ENCODE measurements at regions not wholly inside any gene's neighbourhood (a gene's known extent, or its start where the extent isn't known, plus 50 kb on each side); places are given as distances from the start of the nearest gene placed in this dataset.

GRCh38 chr2:180647221-180647620, 333.2 kb upstream of the UBE2E3 start:
- no peaks in the 10 kb centered on the region for H3K9me3 ChIP-seq
- H3K27ac ChIP-seq = no peak overlapping the region
- no peak overlapping the region for H3K4me3 ChIP-seq
- no peak for DNase-seq
- no peaks in the 10 kb centered on the region for H3K27me3 ChIP-seq
- intact Hi-C loops (cut with DNase I) = no loop called here
- no peaks in the 10 kb centered on the region for H3K36me3 ChIP-seq
- TF ChIP-seq CTCF (IDR thresholded peaks at IDR 0.05) (no peak), EP300 (IDR thresholded peaks at IDR 0.05) (no peak), POLR2A (IDR thresholded peaks at IDR 0.05) (no peak)
- H3K4me1 ChIP-seq (ENCODE audit: insufficient read depth) = no peaks in the 10 kb centered on the region

GRCh38 chr2:180646756-180647155, 333.6 kb upstream of the UBE2E3 start:
- TF ChIP-seq EP300 (IDR thresholded peaks at IDR 0.05) (no peak), POLR2A (IDR thresholded peaks at IDR 0.05) (no peak), CTCF (IDR thresholded peaks at IDR 0.05) (no peak)
- H3K36me3 ChIP-seq = no peaks in the 10 kb centered on the region
- H3K4me1 ChIP-seq (ENCODE audit: insufficient read depth) = no peaks in the 10 kb centered on the region
- intact Hi-C loops (cut with DNase I) = no loop called here
- 8 to 17% (median 16%) methylated on average over 2 of the region's 2 CpGs for WGBS, 3 donors
- H3K4me3 ChIP-seq = no peak overlapping the region
- DNase-seq = no peak
- no peaks in the 10 kb centered on the region for H3K27me3 ChIP-seq
- H3K9me3 ChIP-seq = no peaks in the 10 kb centered on the region
- H3K27ac ChIP-seq = no peak overlapping the region

- intact Hi-C loops (cut with DNase I) = no loop called here
Measured at GRCh38 chr2:180644709-180645108, 335.7 kb upstream of the UBE2E3 start.

GRCh38 chr2:180630756-180631155, 349.6 kb upstream of the UBE2E3 start:
- no peaks in the 10 kb centered on the region for H3K4me1 ChIP-seq (ENCODE audit: insufficient read depth)
- H3K27ac ChIP-seq = no peak overlapping the region
- DNase-seq = no peak
- TF ChIP-seq CTCF (IDR thresholded peaks at IDR 0.05) = no peak
- no peak for TF ChIP-seq EP300 (IDR thresholded peaks at IDR 0.05)
- no peak for TF ChIP-seq POLR2A (IDR thresholded peaks at IDR 0.05)
- WGBS, 3 donors = 86 to 93% (median 89%) methylated on average over 2 of the region's 2 CpGs
- H3K36me3 ChIP-seq = no peaks in the 10 kb centered on the region
- intact Hi-C loops (cut with DNase I) = no loop called here
- H3K4me3 ChIP-seq = no peak overlapping the region
- no peaks in the 10 kb centered on the region for H3K9me3 ChIP-seq
- H3K27me3 ChIP-seq = no peaks in the 10 kb centered on the region

More at GRCh38 chr2:180644709-180645108, 335.7 kb upstream of the UBE2E3 start:
- H3K27me3 ChIP-seq = no peaks in the 10 kb centered on the region
- no peak overlapping the region for H3K27ac ChIP-seq
- TF ChIP-seq CTCF (IDR thresholded peaks at IDR 0.05) = no peak
- no peaks in the 10 kb centered on the region for H3K4me1 ChIP-seq (ENCODE audit: insufficient read depth)
- H3K4me3 ChIP-seq = no peak overlapping the region
- no peaks in the 10 kb centered on the region for H3K9me3 ChIP-seq
- no peak for DNase-seq
- H3K36me3 ChIP-seq = no peaks in the 10 kb centered on the region
- 60 to 76% (median 72%) methylated on average over 2 of the region's 2 CpGs for WGBS, 3 donors
